Right lobe of liver (tissue), 6 donors: ENCODE measurements at regions not wholly inside any gene's neighbourhood (a gene's known extent, or its start where the extent isn't known, plus 50 kb on each side); places are given as distances from the start of the nearest gene placed in this dataset.

Experiments used
- ATAC-seq, 4 donors: fragments of 200-7000 bp; cut with Tn5 transposase; one replicate each; pipeline ENCODE4 v1.9.1; 2020; ENCODE audit warnings: mild to moderate bottlenecking in 4 of 4, moderate library complexity in 4 of 4
- DNase-seq, 3 donors: peaks; one replicate each; pipeline ENCODE4 v3.0.0-alpha.2; 2020
- H3K27ac ChIP-seq, 3 donors: fragments of 200-600 bp; one replicate each; pipeline ENCODE4 v1.8.0; 2022
- H3K27me3 ChIP-seq, 2 donors: fragments of 200-600 bp; one replicate each; pipeline ENCODE4 v1.8.0; 2022
- H3K36me3 ChIP-seq, 4 donors: fragments of 200-600 bp; sonication (generic) in 1 of 4; one replicate each; pipeline versions ENCODE4 v1.5.1 to v1.8.0; 2017 to 2022; ENCODE audit warnings: control low read depth in 1 of 4
- H3K4me1 ChIP-seq, 4 donors: fragments of 200-600 bp; sonication (generic) in 1 of 4; one replicate each; pipeline versions ENCODE4 v1.5.1 to v1.8.0; 2017 to 2022; ENCODE audit warnings: control low read depth in 1 of 4
- H3K4me3 ChIP-seq, 3 donors: fragments of 200-600 bp; one replicate each; pipeline ENCODE4 v1.8.0; 2022
- H3K9me3 ChIP-seq, 4 donors: fragments of 200-600 bp; sonication (generic) in 1 of 4; one replicate each; pipeline versions ENCODE4 v1.5.1 to v1.8.0; 2017 to 2022; ENCODE audit warnings: control low read depth in 1 of 4
- POLR2A ChIP-seq: fragments of 450-650 bp; IDR thresholded peaks from one replicate; pipeline ENCODE4 v1.6.1; 2017; ENCODE audit warnings: antibody characterized with exemption, mild to moderate bottlenecking
- WGBS: methylation state at CpG from one replicate; pipeline ENCODE4 v1.1.6; 2018; ENCODE audit warnings: low coverage, low lambda C conversion rate; ENCODE audit not compliant: insufficient coverage; ENCODE audit errors: missing lambda C conversion rate; 5-methylcytosine and 5-hydroxymethylcytosine counted together
- intact Hi-C, 2 donors: fragments of 100-400 bp; cut with DNase I; formaldehyde crosslinking; loops; one replicate each; pipeline versions ENCODE4 v1.11.2 to v1.14.1; 2022
- TF ChIP-seq, protein P1 (sequence below), 4 donors: fragments of 200-600 bp in 3 of 4; fragments of 450-650 bp in 1 of 4; IDR thresholded peaks; one replicate each; pipeline versions ENCODE4 v1.5.1 to v1.8.0; 2016 to 2022; ENCODE audit warnings: antibody characterized with exemption in 4 of 4, mild to moderate bottlenecking in 2 of 4
- donor health status: DM: no; HTN: yes; CAD: no.
- donor health status: DM: no; HTN: no; CAD: no.
- donor health status: DM: no; HTN: no; CAD: no.
- donor health status: DM: no; HTN: yes; CAD: no.
- donor health status: DM: no; HTN: yes; CAD: no.

DNA sequence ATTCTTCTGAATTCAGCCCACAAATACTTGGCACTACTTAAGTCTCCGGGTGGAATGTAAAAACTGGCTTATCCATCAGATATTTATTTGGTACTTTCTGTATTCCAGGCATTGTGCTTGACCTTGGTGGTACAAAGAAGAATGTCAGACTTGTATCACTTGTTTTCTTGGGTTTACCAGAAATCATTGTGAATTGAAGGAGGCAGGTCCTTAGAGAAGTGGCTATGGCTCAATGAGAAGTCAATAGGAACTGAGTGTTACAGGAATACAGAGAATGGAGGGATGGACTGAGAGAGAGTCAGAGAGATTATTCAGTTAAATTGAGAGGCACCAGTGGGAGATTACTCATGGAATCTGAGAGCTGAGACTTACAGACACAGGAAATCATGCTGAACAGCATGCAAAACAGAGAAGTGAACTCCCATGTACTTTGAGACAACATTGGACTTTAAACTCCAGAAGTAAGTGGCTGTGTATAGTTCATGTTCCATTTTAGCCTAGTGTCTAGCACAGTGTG is 704.1 kb downstream of the CDH11 start:
- intact Hi-C loops, result no loop called here
- Histone ChIP-seq H3K27me3 (no peaks in the 10 kb centered on the region), H3K9me3 (peaks cover 0 to 3% (median 0%) of the 10 kb centered on the region in 4 donors), H3K27ac (no peak overlapping the region), H3K4me1 (no peaks in the 10 kb centered on the region), H3K36me3 (no peaks in the 10 kb centered on the region), H3K4me3 (no peak overlapping the region)
- TF ChIP-seq POLR2A, result no peak
- TF ChIP-seq, protein P1, sequence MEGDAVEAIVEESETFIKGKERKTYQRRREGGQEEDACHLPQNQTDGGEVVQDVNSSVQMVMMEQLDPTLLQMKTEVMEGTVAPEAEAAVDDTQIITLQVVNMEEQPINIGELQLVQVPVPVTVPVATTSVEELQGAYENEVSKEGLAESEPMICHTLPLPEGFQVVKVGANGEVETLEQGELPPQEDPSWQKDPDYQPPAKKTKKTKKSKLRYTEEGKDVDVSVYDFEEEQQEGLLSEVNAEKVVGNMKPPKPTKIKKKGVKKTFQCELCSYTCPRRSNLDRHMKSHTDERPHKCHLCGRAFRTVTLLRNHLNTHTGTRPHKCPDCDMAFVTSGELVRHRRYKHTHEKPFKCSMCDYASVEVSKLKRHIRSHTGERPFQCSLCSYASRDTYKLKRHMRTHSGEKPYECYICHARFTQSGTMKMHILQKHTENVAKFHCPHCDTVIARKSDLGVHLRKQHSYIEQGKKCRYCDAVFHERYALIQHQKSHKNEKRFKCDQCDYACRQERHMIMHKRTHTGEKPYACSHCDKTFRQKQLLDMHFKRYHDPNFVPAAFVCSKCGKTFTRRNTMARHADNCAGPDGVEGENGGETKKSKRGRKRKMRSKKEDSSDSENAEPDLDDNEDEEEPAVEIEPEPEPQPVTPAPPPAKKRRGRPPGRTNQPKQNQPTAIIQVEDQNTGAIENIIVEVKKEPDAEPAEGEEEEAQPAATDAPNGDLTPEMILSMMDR (IDR thresholded peaks at IDR 0.05), result no peak
- WGBS, result 64% methylated on average over 1 of the region's 1 CpG
- ATAC-seq (peak in 1 of 4 donors; percentile 42), DNase-seq (no peak)

- no peaks in the 10 kb centered on the region for H3K4me1 ChIP-seq
- no peaks in the 10 kb centered on the region for H3K36me3 ChIP-seq
- H3K9me3 ChIP-seq, result peaks cover 0 to 3% (median 0%) of the 10 kb centered on the region in 4 donors
- no peaks in the 10 kb centered on the region for H3K27me3 ChIP-seq
- peak overlapping the region in 1 of 3 donors; percentile 12 for H3K4me3 ChIP-seq
- ATAC-seq (peak in 1 of 4 donors; percentile 50), DNase-seq (no peak)
- intact Hi-C loops, result no loop called here
- TF ChIP-seq POLR2A, result no peak
- TF ChIP-seq, protein P1 (IDR thresholded peaks at IDR 0.05), result no peak
- H3K27ac ChIP-seq, result no peak overlapping the region
- 32% methylated on average over 5 of the region's 5 CpGs for WGBS
Observed at GRCh38 chr16:64416216-64417005, 705.5 kb downstream of the CDH11 start.

- intact Hi-C loops, result no loop called here
- no peak overlapping the region for H3K27ac ChIP-seq
- no peak for TF ChIP-seq POLR2A
- TF ChIP-seq, protein P1 (IDR thresholded peaks at IDR 0.05), result no peak
- no peak for DNase-seq
- peaks cover 0 to 3% (median 0%) of the 10 kb centered on the region in 4 donors for H3K9me3 ChIP-seq
- no peak overlapping the region for H3K4me3 ChIP-seq
- ATAC-seq, result no peak
- 23% methylated on average over 2 of the region's 2 CpGs for WGBS
- H3K27me3 ChIP-seq, result no peaks in the 10 kb centered on the region
- H3K36me3 ChIP-seq, result no peaks in the 10 kb centered on the region
- H3K4me1 ChIP-seq, result no peaks in the 10 kb centered on the region
Observed at GRCh38 chr16:64412578-64413280, 709.1 kb downstream of the CDH11 start.

- WGBS, result 65% methylated on average over 1 of the region's 1 CpG
- DNase-seq, result no peak
- Histone ChIP-seq H3K4me1 (no peaks in the 10 kb centered on the region), H3K4me3 (no peak overlapping the region), H3K9me3 (no peaks in the 10 kb centered on the region), H3K36me3 (no peaks in the 10 kb centered on the region), H3K27ac (no peak overlapping the region), H3K27me3 (no peaks in the 10 kb centered on the region)
- ATAC-seq, result no peak
- intact Hi-C loops, result no loop called here
- no peak for TF ChIP-seq POLR2A
- TF ChIP-seq, protein P1 (IDR thresholded peaks at IDR 0.05), result no peak
Observed at GRCh38 chr16:64410306-64410705, 711.6 kb downstream of the CDH11 start.
